GM13976 (cell line): ENCODE measurements at regions not wholly inside any gene's neighbourhood (a gene's known extent, or its start where the extent isn't known, plus 50 kb on each side); places are given as distances from the start of the nearest gene placed in this dataset.
"Not testable (repeated sequence)": the region's sequence is repeated elsewhere in the genome, so short reads cannot be mapped to it uniquely, and the experiment has no call there.

Source experiments
- DNase-seq: peaks from one replicate; pipeline ENCODE4 v3.0.0; 2012; ENCODE audit warnings: low spot score
- in situ Hi-C: fragments of 300-500 bp; cut with MboI; formaldehyde crosslinking; loops from one replicate; pipeline ENCODE4 v1.12.0; 2022; ENCODE audit warnings: low sequenced_read_pairs, mixed read lengths, inconsistent platforms; ENCODE audit not compliant: unreplicated experiment
- TF ChIP-seq, protein P1 (sequence below): IDR thresholded peaks from 2 replicates; pipeline ENCODE4 v1.5.1; 2012; ENCODE audit warnings: borderline replicate concordance, mild to moderate bottlenecking; ENCODE audit not compliant: insufficient read depth; ENCODE audit errors: extremely low read depth, missing control alignments, control extremely low read depth

DNA sequence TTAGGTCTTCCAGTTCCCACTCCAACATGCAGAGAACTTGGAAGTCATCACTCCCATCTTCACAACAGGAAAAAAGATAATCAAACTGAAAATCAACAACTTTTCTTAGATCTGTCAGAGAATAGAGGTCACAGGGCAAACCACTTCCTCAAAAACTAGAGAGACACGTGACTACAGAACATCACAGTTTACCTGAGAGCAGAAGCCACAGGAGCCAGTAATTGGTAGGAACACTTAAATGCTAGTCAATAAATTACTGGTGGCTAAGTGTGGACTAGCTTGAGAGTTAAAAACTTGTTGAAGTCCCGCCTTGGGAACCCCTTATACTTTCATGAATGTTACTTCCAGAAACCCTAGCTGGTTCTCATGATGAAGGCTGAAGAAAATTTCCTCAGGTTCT lies 81.1 kb downstream of the THSD1 start:
- in situ Hi-C loops, DNase-seq: not testable (repeated sequence)

DNA sequence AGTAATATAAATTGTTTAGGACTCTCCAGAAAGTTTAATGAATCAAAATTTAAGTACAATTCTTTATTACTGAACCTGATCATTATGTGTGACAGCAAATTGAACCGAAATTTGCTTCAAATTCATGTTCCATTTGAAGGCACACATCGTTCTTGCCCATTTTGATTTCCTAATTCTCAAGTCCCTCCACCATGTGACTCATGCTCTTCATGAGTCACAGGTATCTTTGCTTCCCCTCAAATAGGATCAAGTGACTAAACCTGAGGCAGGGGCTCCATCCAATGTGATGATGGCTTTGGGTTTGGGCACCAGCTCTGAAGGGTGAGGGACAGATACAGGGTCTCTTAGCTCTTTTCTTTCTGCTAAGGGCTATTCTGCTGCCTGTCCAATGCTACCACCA lies 86.1 kb downstream of the THSD1 start:
- TF ChIP-seq, protein P1, sequence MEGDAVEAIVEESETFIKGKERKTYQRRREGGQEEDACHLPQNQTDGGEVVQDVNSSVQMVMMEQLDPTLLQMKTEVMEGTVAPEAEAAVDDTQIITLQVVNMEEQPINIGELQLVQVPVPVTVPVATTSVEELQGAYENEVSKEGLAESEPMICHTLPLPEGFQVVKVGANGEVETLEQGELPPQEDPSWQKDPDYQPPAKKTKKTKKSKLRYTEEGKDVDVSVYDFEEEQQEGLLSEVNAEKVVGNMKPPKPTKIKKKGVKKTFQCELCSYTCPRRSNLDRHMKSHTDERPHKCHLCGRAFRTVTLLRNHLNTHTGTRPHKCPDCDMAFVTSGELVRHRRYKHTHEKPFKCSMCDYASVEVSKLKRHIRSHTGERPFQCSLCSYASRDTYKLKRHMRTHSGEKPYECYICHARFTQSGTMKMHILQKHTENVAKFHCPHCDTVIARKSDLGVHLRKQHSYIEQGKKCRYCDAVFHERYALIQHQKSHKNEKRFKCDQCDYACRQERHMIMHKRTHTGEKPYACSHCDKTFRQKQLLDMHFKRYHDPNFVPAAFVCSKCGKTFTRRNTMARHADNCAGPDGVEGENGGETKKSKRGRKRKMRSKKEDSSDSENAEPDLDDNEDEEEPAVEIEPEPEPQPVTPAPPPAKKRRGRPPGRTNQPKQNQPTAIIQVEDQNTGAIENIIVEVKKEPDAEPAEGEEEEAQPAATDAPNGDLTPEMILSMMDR: no peak
- in situ Hi-C loops: no loop called here
- no peak for DNase-seq

DNA sequence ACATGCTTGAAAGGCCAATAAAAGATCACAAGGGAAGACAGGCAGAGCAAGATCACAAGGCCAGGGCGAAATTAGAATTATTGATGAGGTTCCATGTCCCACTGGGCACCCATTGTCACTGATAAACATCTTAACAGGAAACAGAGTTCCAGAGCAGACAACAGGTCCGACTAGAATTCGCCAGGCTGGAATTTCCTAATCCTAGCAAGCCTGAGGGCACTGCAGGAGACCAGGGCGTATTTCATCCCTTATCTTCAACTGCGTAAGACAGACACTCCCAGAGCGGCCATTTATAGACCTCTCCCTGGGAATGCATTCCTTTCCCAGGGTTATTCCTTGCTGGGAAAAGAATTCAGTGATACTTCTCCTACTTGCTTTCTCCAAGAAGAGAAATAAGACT lies 96.1 kb downstream of the THSD1 start:
- in situ Hi-C loops, DNase-seq: not testable (repeated sequence)

DNA sequence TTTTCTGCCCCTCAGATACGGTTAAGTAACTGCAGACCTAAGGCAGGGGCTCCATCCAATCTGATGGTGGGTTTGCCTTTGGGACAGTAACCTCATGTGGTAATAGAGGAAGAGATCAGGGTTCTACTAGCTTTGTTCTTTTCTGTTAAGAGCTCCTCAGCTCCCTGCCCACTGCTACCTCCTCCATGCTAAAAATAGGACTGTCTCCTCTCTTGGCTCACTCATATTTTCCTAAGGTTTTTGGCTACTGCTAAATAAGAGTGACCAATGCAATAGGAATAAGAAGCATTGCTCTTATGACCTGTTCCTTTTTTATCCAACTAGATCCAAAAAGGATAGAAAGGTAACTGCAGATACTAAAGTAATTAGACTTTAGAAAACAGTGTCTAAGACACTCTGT lies 99.6 kb downstream of the THSD1 start:
- in situ Hi-C loops: not testable (repeated sequence)

DNA sequence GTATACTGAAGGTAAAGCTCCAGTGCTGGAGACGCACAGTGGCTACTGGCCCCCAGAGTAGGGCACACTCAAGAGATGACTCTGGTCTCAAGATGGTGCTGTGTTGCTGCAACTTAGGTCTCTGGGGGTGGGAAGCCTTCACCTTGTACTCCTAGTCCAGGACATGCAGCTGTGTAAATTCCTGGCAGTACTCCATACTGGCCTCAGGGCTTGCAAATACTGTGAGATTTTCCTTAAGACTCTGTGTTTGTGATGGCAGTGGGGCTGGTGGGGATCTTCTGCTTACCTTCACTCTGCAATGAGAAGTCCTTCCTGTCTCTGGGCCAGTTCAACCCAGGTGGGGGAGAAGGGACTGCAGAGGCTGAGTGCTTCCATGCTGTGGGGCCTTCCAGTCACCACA lies 102.9 kb downstream of the THSD1 start:
- in situ Hi-C loops, DNase-seq: not testable (repeated sequence)

More for the DNA sequence above, 99.6 kb downstream of the THSD1 start:
- not testable (repeated sequence) for DNase-seq

DNA sequence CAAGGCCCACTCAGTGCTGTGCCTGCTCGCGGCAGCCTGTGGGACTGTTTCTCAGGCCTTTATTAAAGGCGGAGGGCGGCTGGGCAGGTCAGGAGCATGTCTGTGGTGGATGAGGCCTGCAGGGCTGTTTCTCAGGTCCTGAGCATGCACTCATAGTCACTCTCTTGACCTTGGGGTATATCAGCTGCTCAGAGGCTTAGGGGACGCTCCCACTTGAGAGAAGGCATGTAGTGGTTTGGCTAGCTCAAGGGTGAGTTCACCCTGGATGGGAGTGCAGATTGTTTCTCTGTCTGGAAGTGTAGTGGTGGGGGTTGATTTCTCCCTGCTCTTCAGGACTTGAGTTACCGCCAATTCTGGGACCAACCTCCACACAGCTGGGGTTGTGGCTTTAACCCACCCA lies 103.3 kb downstream of the THSD1 start:
- in situ Hi-C loops, DNase-seq: not testable (repeated sequence)

DNA sequence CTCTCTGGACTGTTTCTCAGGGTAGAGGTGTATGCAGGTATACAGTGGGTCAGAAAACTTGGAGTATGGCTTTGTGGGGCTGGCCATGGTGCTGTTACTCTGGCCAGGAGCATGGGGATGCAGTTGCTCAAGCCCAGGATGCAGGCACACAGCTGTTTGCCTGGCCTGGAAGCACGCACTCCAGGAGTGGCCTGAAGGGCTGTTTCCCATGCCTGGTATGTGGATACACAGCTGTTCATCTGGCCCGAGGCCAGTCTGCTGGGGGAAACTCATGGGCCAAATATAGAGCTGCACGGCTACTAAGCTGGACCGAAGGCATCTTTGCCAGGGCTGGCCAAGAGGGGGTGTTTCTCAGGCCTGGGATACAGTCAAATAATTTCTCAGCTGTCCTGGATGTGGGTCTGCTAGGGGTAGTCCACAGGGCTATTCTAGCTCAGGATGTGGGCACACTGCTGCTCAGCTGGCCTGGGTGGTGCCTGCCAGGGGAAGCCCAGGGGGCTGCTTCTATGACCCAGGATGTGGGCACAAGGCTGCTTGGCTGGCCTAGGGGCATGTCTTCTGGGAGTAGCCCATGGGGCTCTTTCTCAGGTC lies 104.1 kb downstream of the THSD1 start:
- in situ Hi-C loops: not testable (repeated sequence)

DNA sequence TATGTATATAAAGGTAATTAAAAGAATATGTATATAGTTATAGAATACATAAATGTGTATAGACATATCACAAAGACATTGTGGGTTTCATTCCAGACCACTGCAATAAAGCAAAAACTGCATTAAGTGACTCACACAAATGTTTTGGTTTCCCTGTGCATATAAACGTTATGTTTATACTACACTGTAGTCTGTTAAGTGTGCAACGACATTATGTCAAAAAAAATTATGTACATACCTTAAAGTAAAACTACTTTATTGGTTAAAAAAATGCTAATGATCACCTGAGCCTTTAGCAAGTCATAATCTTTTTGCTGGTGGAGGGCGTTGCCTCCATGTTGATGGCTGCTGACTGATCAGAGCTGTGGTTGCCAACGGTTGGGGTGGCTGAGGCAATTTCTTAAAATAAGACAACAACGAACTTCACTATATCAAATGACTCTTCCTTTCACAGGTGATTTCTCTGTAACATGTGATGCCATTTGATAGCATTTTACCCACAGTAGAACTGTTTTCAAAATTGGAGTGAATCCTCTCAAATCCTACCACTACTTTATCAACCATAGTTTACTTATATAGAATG lies 107.8 kb downstream of the THSD1 start:
- in situ Hi-C loops, DNase-seq: not testable (repeated sequence)

More for the DNA sequence above, 104.1 kb downstream of the THSD1 start:
- not testable (repeated sequence) for DNase-seq

DNA sequence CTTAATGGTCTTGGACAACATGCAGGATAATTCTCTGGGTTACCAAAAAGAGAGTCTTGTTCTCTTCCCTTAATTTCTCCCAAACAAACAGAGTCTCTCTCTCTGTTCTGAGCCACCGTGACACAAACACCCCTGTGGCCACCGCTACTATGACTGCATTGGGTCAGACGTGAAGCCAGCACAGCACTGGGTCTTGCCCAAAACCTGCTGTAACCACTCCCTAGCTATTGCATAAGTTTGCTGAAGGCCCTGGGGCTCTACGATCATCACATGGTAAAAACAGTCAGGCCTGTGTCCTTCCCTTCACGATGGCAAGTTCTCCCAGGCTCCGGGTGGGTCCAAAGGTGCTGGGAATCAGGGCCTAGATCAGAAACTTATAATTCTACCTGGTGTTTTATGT lies 117.1 kb downstream of the THSD1 start:
- in situ Hi-C loops, DNase-seq: not testable (repeated sequence)

DNA sequence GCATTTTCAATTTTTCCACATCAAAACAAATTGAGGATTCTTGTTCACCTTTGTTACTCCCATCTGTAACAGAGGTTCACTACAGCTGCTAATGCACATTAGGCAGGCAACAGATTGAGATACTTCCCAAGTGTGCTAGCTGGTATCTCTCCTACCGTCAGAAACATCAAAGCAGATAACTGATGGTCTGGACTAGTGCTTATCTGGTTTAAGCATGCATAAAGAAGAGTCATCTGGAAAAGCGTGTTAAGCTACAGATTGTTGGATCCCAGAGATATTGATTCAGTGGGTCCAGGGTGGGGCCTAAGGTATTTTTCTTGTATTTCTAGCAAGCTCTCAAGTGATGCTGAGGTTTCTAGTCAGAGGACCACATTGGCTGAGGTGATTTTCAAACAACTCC lies 122.0 kb upstream of the NEK3 start:
- DNase-seq, in situ Hi-C loops: not testable (repeated sequence)

DNA sequence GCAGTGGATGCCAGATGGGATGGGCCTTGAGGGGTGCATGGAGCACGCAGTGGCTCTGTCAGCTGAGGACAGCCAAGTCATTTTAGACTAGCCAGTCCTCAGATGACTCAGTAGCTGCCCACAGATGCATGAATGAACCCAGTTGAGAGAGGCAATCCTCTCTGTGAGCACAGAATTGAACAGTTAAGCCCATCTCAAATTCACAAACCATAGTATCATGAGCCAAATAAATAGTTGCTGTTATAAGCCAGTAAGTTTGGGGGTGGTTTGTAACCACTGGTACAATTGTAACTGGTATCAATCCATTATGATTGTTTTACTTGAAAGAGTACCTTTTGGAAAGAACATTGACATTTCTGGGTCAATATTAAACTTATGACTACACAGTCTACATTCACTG lies 120.0 kb upstream of the NEK3 start:
- DNase-seq, in situ Hi-C loops: not testable (repeated sequence)

DNA sequence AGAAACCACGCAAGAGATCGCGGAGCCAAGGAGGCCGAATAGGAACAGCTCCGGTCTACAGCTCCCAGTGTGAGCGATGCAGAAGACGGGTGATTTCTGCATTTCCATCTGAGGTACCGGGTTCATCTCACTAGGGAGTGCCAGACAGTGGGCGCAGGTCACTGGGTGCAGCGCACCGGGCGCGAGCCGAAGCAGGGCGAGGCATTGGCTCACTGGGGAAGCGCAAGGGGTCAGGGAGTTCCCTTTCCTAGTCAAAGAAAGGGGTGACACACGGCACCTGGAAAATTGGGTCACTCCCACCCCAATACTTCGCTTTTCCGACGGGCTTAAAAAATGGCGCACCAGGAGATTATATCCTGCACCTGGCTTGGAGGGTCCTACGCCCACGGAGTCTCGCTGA lies 94.9 kb upstream of the NEK3 start:
- DNase-seq, in situ Hi-C loops: not testable (repeated sequence)

DNA sequence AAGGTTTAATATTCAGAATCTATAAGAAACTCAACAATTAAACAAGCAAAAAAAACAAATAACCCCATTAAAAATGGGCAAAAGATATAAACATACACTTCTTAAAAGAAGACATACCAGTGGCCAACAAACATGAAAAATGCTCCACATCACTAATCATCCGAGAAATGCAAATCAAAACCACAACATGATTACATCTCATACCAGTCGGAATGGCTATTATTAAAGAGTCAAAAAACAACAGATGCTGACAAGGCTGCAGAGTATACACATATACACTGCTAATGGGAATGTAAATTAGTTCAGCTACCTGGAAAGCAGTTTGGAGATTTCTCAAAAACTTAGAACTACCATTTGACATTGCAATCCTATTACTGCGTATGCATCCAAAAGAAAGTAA lies 81.4 kb upstream of the NEK3 start:
- DNase-seq, in situ Hi-C loops: not testable (repeated sequence)
